Right lung (tissue), 2 donors: ENCODE measurements at regions not wholly inside any gene's neighbourhood (a gene's known extent, or its start where the extent isn't known, plus 50 kb on each side); places are given as distances from the start of the nearest gene placed in this dataset.
"Not testable (repeated sequence)": the region's sequence is repeated elsewhere in the genome, so short reads cannot be mapped to it uniquely, and the experiment has no call there.

Experiments
- DNase-seq, 2 donors: peaks; one replicate each; pipeline ENCODE4 v3.0.0-alpha.2; 2013

GRCh38 chr12:131507094-131507493, 203.8 kb upstream of the SFSWAP start:
- no peak for DNase-seq

DNA sequence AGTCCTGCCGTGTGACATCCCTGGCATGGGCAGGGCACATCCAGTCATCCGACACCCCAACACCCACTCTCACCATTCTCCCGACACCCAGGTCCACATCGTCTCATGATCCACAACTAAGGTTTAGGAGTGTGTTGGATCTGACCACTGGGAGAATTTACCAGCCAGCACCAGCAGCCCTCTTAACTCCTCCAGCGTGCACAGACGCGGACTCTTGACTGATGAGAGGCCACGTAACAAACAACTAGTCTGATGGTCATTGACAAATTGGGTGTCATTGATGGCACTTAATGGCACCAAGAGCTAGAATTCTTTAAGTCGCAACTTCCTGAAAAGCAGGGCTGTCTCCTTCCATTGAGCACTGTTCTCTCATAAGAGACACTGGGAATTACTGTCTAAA, 203.0 kb upstream of the SFSWAP start:
- DNase-seq = no peak

DNA sequence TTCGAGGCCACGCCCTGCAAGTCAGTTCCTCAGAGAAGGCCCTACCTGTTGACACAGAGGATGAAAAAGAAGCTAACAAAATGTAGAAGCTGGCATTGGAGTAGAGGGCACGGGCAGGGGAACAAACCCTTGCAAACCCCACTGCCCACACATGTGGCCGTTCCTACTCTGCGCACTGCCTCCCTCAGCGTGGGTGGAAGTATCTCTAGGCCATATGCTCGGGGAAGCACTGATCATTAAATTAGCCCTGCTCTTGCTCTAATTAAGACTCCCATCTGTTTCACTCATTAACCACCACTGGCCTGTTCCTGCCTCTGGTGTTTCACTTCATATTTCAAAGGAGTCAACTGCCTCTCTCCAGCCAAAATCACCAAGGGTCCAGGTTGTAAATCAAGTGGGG, 201.2 kb upstream of the SFSWAP start:
- DNase-seq = no peak

- no peak for DNase-seq
These were observed 200.5 kb upstream of the SFSWAP start for GRCh38 chr12:131510431-131510830.

DNA sequence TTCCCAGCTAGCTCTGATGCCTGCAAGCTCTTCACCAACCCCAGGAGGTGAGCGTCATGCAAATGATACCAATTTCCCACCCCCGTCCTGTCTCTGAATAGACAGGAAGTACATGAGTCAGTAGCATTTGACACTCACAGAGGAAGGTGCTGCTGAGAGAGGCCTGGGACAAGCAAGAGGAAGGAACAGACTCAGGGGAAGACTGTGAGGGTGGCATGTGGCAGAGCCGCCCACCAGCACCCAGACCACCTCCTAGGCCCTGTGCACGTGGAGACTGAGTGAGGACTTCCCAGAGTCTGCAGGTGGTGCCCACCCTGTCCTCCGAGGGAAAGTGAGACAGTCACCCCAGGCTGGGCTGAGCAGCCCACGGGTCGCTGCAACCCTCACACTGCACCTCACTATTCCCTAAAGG, 199.5 kb upstream of the SFSWAP start:
- no peak for DNase-seq

- DNase-seq = no peak
These were observed 198.9 kb upstream of the SFSWAP start for GRCh38 chr12:131511803-131512561.

GRCh38 chr12:131513606-131514005, 197.3 kb upstream of the SFSWAP start:
- no peak for DNase-seq

DNA sequence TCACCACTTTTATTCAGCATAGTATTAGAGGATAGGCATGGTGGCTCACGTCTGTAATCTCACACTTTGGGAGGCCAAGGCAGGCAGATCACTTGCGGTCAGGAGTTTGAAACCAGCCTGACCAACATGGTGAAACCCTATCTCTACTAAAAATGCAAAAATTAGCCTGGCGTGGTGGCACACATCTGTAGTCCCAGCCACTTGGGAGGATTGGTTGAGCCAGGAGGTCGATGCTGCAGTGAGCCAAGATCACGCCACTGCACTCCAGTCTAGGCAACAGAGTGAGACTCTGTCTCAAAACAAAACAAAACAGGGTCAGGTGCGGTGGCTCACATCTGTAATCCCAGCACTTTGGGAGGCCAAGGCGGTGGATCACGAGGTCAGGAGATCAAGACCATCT, 190.3 kb upstream of the SFSWAP start:
- DNase-seq = not testable (repeated sequence)

DNA sequence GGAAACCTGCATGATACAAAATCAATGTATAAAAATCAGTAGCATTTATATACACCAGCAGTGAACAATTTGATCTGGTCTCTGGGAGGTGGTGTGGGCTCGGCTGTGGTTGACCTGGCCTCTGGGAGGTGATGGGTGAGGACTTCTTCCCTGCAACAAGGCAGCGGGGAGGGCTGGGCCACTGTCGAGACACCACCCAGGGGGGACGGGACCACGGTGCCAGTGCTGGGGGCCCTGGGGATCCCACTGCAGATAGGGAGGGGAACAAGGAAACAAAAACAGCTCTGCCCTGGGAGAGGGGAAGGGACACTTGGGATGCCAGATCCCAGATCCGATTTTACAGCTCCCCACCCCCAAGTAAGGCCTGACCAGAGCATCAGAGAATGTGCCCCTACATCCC, 189.6 kb upstream of the SFSWAP start:
- DNase-seq = no peak

DNA sequence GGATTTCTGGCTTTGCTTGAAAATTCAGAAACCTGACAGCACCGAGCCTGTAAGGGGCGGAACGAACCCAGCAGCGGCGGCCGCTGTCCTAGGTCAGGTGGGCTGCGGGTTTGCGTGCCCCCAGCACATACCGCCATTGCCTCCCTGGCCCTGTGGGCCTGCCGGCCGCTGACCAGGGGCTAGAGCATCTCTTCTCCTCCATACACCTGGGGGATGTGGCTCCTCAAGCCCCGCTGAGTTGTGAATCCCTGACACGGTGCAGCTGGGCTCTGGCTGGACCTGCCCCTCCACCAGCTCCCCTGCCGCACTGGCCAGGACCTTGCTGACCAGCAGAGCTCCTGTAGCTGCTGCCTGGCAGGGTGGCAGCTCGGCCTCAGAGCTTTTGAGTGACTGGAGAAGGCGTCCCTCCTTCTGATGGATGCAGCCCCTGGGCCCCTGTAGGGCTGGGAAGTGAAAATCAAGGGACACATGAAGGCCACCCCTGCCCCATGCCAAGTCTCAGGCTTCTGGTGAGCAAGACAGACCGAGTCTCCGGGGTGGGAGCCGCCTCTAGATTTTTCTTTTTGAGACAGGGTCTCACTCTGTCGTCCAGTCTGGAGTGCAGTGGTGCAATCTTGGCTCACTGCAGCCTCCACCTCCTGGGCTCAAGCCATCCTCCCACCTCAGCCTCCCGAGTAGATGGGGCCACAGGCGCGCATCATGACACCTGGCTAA, 184.9 kb upstream of the SFSWAP start:
- no peak for DNase-seq

- no peak for DNase-seq
These were observed 183.8 kb upstream of the SFSWAP start for GRCh38 chr12:131527092-131527491.

- no peak for DNase-seq
These were observed 183.2 kb upstream of the SFSWAP start for GRCh38 chr12:131527736-131528135.

DNA sequence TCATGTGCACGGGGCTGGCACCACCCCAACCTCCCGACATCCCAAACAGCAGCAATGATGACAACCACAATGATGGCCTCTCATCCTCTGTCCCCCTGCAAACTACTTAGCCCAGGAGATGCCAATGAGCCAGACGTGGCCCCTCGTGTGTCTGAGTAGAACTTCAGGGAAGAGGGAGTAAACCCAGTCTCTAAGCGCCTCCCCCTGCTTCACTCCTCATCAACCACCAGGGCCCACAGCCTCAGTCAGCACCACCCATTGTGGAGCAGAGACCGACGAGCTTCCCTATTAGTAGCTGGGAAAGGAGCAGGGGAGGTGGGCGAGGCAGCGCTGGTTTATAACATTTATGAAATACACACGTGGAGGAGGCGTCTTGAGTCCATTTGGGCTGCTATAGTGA, 182.7 kb upstream of the SFSWAP start:
- no peak for DNase-seq

DNA sequence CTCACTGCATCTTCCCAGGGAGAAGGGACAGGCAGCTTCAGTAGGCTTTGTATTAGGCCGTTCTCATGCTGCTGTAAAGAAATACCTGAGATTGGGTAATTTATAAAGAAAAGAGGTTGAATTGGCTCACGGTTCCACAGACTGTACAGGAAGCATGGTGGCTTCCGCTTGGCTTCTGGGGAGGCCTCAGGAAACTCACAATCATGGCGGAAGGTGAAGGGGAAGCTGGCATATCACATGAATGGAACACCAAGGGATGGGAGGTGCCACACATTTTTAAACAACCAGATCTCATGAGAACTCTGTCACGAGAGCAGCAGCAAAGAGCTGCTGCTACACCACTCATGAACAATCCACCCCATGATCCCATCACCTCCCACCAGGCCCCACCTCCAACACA, 182.2 kb upstream of the SFSWAP start:
- DNase-seq = no peak

DNA sequence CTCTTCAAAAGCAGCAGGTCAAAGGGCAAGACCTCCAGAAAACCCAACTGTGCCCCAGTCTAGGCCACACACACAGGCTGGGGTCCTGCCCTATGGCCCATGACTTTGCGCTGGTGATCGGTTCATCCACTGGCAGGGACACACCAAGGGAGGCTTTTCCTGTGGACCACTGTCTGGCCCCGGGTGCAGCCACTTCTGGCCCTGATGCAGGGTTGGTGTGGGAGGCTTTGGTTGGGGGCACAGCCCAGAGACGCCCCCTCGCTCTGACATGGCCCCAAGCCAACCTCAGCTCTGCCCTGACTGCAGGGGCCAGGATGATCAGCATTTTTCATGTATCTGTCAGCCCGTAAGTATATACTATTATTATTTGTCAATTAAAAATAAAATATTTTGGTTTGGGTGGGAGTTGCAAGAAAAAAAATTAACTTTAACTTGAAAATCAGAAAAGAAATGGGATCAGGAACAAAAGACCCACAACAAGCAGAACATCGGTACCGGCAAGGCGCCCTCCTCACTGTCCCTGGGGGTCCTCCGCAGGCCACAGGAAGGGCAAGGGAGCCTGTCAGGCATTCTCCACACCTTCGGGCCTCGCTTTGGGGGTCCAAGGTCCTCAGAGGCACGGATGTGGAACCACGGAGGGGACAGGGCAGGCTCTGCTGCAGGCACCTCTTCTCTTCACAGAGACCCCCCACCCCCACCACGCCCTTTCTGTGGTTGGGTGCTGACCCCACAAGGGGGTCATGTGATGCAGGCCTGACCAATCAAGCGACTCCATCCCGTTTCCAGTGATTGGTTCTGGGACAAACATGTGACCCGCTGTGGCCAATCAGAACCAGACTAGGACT, 181.5 kb upstream of the SFSWAP start:
- no peak for DNase-seq

DNA sequence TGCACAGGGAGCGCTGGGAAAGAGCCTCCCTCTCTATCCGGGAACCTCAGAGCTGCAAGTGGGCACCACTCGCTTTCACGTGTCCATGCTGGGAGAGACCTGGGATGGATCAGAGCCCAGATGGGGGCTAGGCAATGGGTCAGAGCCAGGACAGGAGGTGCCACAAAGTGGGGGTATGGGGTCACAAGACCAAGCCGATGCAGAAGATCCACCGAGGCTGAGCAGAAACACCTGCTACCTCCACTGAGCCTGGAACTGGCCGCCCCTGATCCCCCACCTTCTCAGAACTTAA, 180.9 kb upstream of the SFSWAP start:
- no peak for DNase-seq

GRCh38 chr12:131530422-131530821, 180.5 kb upstream of the SFSWAP start:
- no peak for DNase-seq

DNA sequence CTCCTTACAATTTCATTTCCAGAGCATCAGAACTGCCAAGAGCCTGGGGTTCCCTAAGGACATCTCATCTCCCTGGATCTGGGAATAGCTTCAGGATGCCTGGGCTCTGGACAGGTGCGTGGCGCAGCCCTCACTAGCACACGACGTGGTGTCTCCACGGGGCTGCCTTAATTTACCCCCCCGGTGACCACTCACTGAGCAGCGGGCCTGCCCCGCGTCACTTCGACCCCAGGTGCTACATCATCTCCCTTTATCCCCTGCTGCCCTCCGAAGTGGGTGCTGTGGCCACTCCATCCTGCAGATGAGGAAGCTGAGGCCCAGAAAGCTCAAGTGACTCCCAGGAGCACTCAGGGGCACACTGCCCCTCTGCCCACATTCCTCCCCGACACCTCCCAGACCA, 177.8 kb upstream of the SFSWAP start:
- no peak for DNase-seq

DNA sequence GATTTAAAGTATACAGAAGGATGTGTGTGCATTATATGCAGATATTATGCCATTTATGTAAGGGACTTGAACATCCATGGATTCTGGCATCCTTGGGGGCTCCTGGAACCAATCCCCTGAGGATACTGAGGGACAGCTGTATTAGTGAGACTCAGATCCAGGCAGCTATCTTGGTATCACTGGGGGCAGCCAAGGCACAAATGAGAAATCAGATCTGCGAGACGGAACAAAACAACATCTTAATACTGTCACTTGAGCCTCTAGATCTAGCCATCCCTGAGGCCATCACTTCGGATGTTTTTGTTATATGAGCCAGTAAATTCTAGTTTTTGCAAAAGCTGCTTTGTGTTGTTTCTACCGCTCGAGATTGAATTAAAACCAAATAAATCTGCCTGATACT, 175.1 kb upstream of the SFSWAP start:
- DNase-seq = no peak

GRCh38 chr12:131536337-131536736, 174.6 kb upstream of the SFSWAP start:
- no peak for DNase-seq

GRCh38 chr12:131536766-131537165, 174.1 kb upstream of the SFSWAP start:
- no peak for DNase-seq

- DNase-seq = no peak
These were observed 173.5 kb upstream of the SFSWAP start for GRCh38 chr12:131537267-131537958.
